IPS-20b (cell line): ENCODE measurements at regions not wholly inside any gene's neighbourhood (a gene's known extent, or its start where the extent isn't known, plus 50 kb on each side); places are given as distances from the start of the nearest gene placed in this dataset.

Experiments used
- H3K27ac ChIP-seq: one replicate; pipeline ENCODE4 v1.5.1; 2013; ENCODE audit warnings: low read length
- H3K27me3 ChIP-seq: 2 replicates; pipeline ENCODE4 v1.6.1; 2013; ENCODE audit warnings: mild to moderate bottlenecking, low read length, inconsistent platforms; ENCODE audit not compliant: insufficient read depth
- H3K36me3 ChIP-seq: 2 replicates; pipeline ENCODE4 v1.6.1; 2013; ENCODE audit warnings: low read depth, mild to moderate bottlenecking, inconsistent platforms, low read length, moderate library complexity; ENCODE audit not compliant: insufficient read depth
- H3K4me1 ChIP-seq: 2 replicates; pipeline ENCODE4 v1.6.1; 2013; ENCODE audit warnings: mild to moderate bottlenecking, control low read depth, inconsistent platforms, low read length, moderate library complexity; ENCODE audit not compliant: insufficient read depth
- H3K4me3 ChIP-seq: 2 replicates; pipeline ENCODE4 v1.5.1; 2013; ENCODE audit warnings: mild to moderate bottlenecking, low read length, inconsistent platforms
- H3K9ac ChIP-seq: 2 replicates; pipeline ENCODE4 v1.6.1; 2013; ENCODE audit warnings: low read depth, mild to moderate bottlenecking, inconsistent platforms, low read length, moderate library complexity
- H3K9me3 ChIP-seq: 2 replicates; pipeline ENCODE4 v1.6.1; 2013; ENCODE audit warnings: mild to moderate bottlenecking, low read depth, low read length, inconsistent platforms; ENCODE audit not compliant: insufficient read depth

DNA sequence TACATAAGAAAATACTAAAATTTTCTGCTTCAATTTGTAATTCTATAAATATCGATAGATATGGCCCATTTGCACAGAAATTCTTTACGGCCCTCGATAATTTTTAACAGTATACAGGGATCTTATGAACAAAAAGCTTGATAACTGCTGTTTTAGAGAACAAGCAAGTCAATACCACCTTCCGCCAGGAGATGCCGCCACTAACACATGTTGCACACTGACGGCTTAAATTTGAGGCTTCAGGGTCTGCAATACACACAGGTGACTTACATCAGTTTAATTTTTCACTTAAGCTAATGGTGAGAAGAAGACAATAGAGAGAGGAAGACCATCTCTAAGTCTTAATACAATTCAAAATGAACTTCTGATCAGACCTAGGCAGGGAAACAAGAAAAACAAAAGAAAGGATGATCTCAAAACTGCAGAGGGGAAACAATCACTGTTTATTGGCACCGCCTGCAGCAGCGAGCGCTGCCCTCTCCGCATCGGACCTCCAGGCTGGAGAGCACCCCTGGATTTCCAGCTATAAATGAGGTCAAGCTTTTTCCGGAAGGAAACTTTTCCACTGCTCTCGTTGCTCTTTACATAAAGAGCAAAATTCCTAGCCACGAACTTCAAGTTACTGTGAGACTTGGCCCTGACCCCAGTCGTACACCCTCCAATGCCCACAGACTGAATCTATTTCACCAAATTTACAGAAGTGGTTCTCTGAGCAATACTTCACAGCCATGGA is 53.9 kb downstream of the OTOR start:
- no peaks in the 10 kb centered on the region for H3K36me3 ChIP-seq
- H3K9me3 ChIP-seq, result no peaks in the 10 kb centered on the region
- no peak overlapping the region for H3K9ac ChIP-seq
- no peaks in the 10 kb centered on the region for H3K27me3 ChIP-seq
- H3K4me1 ChIP-seq, result no peaks in the 10 kb centered on the region
- no peak overlapping the region for H3K27ac ChIP-seq
- no peak overlapping the region for H3K4me3 ChIP-seq

DNA sequence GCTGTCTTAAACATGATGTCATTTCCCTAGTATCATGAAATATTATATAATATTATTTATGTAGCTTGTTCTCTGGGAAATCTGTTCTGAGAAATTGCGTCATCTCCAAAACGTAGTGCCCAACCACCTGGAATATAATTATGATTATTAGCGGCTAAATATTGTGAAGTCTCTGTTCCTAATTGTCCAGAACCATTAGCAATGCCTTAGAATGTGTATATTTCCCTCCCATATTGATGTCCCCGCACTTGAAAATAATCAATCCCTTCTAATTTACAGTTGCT is 54.4 kb downstream of the OTOR start:
- no peaks in the 10 kb centered on the region for H3K36me3 ChIP-seq
- no peaks in the 10 kb centered on the region; the same call in 1 of the 2 replicates for H3K9me3 ChIP-seq
- H3K9ac ChIP-seq, result no peak overlapping the region
- H3K27me3 ChIP-seq, result no peaks in the 10 kb centered on the region
- no peak overlapping the region for H3K27ac ChIP-seq
- no peak overlapping the region for H3K4me3 ChIP-seq
- no peaks in the 10 kb centered on the region for H3K4me1 ChIP-seq

DNA sequence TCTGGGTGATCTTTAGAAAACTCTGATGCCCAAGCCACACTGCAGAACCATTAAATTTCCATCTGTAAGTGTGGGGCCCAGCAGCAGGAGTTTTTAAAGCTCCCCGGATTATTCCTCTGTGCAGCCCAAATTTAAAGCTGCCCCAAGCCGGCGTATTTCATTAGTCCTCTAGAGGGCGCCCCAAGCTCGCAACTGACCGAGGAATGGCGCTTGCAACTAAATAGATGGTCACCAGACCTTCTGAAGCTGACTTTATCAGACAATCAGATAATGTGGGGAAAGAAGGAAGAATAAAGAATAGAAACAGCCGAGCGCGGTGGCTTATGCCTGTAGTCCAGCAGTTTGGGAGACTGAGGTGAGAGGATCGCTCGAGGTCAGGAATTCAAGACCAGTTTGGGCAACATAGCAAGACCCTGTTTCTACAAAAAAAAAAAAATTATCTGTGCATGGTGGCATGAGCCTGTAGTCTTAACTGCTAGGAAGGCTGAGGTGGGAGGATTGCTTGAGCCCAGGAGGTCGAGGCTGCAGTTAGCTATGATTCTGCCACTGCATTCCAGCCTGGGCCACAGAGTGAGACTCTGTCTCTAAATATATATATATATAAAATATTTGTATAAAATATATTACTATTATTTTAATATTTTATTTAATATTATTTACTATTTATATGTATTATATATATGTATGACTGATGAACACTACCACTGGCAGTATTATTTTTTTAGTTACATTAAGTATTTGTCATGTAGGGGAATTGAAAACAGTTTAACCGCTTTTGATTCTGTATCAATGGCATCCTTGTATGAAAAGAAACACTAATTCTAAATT is 56.0 kb downstream of the OTOR start:
- Histone ChIP-seq H3K36me3 (no peaks in the 10 kb centered on the region), H3K4me1 (no peaks in the 10 kb centered on the region), H3K27ac (no peak overlapping the region), H3K9me3 (no peaks in the 10 kb centered on the region; the same call in 1 of the 2 replicates), H3K27me3 (no peaks in the 10 kb centered on the region), H3K9ac (no peak overlapping the region), H3K4me3 (no peak overlapping the region)

DNA sequence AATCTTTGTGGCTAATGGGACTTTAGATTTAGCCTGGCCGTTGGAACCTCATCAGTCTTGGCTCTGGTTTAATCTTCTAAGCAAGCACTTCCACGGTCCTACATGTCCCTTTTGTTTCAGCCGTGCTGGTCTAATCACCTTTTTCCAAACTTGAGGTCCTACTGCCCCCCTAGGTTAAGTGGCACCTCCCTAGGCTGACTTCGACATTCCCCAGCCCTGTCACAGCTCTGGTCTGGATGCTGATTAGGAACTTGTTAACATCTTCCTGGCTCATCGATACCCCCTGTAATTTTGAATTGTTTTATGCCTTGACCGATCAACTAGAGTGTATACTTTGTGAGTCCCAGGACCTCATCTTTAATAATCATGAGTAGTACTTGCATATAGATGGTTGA is 56.6 kb downstream of the OTOR start:
- no peaks in the 10 kb centered on the region; the same call in 1 of the 2 replicates for H3K9me3 ChIP-seq

DNA sequence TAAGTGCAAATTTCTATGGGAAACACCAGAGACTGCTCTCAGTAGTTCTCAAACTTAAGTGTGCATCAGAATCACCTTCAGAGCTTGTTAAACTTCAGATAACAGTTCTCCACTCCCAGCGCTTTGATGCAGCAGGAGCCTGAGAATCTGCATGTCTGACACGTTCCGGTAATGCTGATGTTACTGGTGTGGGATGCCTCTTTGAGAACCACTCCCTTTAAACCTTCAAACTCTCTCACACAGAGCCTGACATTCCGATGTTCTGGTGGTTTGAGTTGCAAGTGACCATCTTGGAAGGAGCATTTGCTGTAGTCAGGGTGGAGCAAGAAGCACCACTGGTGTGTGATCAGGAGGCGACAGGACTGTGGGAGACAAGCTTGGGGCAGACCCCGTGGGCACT is 57.9 kb downstream of the OTOR start:
- Histone ChIP-seq H3K4me3 (no peak overlapping the region), H3K4me1 (no peaks in the 10 kb centered on the region), H3K9me3 (no peaks in the 10 kb centered on the region; the same call in 1 of the 2 replicates), H3K27ac (no peak overlapping the region), H3K9ac (no peak overlapping the region), H3K36me3 (no peaks in the 10 kb centered on the region), H3K27me3 (no peaks in the 10 kb centered on the region)

More for the DNA sequence above, 56.6 kb downstream of the OTOR start:
- Histone ChIP-seq H3K27me3 (no peaks in the 10 kb centered on the region), H3K36me3 (no peaks in the 10 kb centered on the region), H3K27ac (no peak overlapping the region), H3K9ac (no peak overlapping the region), H3K4me1 (no peaks in the 10 kb centered on the region), H3K4me3 (no peak overlapping the region)

DNA sequence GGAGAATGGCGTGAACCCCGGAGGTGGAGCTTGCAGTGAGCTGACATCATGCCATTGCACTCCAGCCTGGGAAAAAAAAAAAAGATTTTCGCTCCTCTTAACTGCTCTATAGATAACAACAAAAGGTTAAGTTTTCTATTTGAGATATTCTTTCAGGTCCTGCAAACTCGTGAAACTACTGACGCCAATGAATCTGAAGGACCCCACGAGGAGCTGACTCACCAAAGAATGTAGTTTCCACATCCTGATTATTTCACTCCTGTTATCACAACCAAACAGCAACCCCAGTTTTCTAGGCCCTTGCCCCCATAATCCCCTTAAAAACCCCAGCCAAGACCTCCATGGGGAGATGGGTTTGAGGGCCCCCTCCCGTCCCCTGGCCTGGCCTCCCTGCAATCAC is 58.7 kb downstream of the OTOR start:
- no peaks in the 10 kb centered on the region for H3K4me1 ChIP-seq
- H3K36me3 ChIP-seq, result no peaks in the 10 kb centered on the region
- H3K9ac ChIP-seq, result no peak overlapping the region
- H3K27me3 ChIP-seq, result no peaks in the 10 kb centered on the region
- no peak overlapping the region for H3K4me3 ChIP-seq
- H3K9me3 ChIP-seq, result no peaks in the 10 kb centered on the region; the same call in 1 of the 2 replicates
- no peak overlapping the region for H3K27ac ChIP-seq

DNA sequence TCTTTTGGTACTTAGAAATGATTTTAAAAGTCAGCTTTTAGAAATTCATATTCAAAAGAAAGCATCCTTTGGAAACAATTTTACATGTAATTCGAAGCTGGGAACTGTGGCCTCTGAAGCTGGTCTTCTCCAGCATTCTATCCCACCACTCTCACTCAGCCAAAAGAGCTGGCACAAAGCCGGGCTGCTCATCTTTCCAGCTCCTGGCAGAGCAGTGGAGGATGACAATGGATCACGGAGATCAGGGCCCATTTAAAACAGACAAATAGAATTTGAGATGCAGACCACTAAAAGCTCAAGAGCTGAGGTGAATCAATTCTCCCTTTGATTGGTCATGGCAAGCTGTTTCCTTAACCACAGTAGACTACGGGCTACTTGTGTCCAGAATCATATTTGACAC is 60.6 kb downstream of the OTOR start:
- Histone ChIP-seq H3K27me3 (no peaks in the 10 kb centered on the region), H3K4me3 (no peak overlapping the region), H3K36me3 (no peaks in the 10 kb centered on the region), H3K4me1 (no peaks in the 10 kb centered on the region), H3K9me3 (no peaks in the 10 kb centered on the region; the same call in 1 of the 2 replicates), H3K27ac (no peak overlapping the region), H3K9ac (no peak overlapping the region)

DNA sequence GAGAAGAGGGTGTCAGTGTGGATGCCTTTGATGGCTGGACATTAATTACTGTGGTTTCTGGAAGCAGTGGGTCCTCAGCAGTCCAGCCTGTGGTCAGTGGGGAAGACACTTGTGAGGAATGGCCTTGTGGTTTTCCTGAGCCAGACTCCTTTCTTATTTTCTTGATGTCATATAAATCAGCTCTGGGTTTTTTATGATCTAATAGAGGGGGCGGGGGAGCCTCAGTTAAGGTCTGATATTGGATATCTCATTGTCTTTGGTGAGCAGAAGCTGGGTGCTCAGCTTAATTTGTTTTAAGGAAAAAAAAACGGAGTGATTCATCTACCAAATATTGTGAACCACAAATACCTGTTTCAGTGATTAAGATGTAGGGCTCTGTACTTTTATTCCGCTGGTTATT is 62.1 kb downstream of the OTOR start:
- no peak overlapping the region for H3K9ac ChIP-seq
- H3K27ac ChIP-seq, result no peak overlapping the region
- H3K27me3 ChIP-seq, result no peaks in the 10 kb centered on the region
- no peaks in the 10 kb centered on the region for H3K36me3 ChIP-seq
- no peaks in the 10 kb centered on the region for H3K4me1 ChIP-seq
- no peak overlapping the region for H3K4me3 ChIP-seq
- H3K9me3 ChIP-seq, result no peaks in the 10 kb centered on the region; the same call in 1 of the 2 replicates

DNA sequence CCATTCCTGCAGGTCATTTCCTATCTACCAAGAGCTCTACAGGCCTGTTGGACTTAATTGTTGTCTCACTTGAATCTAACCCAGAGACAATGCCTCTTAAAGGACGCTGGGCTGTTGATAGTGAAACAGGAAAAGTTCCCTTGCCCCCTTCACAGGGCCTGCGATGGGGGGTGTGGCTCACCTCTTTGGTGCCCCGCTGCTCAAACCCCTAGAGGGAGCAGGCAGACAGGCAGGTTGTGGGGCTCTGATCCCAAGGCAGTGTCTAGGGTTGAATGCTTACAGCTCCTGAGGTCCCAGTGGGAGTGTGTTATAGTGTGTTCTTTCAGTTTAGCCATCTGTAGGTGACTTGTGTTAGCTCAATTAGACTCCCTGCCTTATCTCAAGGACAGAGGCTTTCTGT is 68.0 kb downstream of the OTOR start:
- Histone ChIP-seq H3K9me3 (no peaks in the 10 kb centered on the region), H3K27me3 (no peaks in the 10 kb centered on the region), H3K9ac (no peak overlapping the region), H3K4me1 (no peaks in the 10 kb centered on the region; the same call in 1 of the 2 replicates), H3K27ac (no peak overlapping the region), H3K36me3 (no peaks in the 10 kb centered on the region), H3K4me3 (no peak overlapping the region)

DNA sequence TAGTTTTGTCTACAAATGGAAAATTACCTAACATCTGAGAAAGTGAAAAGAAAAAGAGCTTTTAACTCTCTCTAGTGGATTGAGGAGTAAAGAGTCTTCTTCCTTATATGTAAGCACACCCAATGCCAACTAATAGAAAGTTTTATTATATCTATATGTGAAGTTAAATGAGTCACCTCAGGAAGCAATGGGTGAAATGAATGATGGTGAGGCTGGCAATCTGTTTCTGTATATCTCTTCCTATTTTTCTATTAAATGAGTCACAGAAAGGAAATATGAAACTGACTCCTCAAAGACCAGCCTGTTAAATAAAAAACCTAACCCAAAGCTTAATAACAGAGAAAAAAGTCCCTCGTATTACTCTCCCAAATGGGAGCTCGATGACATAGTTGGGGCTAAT is 71.3 kb downstream of the OTOR start:
- H3K27ac ChIP-seq, result no peak overlapping the region
- no peaks in the 10 kb centered on the region for H3K36me3 ChIP-seq
- no peak overlapping the region for H3K4me3 ChIP-seq

DNA sequence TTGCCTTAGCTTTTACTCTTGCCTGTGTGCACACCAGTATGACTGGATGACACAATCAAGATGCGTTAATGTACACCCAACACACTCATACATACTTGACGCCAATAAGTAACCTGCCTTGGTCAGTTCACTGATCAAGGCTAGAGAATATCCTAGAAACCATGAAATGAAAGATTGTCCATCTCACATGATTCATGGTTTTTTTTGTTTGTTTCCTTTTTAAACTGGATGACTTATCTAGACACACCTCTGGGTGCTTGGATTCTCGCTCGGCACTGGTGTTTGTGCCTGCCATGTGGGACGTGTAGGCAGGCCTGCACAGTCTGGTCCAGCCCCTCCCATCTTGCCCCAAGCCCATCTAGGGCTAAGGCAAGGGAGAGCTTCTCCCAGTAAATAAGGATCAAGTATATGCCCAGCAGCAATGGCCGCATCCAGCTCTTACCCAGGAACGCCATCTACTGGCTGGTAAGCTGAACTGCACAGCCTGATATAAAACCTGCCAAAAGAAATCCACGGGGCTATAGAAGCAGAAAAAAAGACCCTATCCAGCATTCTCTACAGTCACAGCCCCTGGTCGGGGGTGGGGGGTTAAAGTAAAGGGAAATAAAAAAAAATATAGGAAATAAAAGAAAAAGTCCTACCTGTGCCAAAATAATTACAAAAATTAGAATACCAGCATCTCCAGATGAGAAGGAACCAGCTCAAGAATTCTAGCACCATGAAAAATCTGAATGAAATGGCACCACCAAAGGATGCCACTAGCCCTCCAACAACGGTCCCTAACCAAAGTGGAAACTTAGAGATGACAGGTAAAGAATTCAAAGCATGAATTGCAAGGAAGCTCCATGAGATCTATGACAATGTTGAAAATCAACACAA is 73.3 kb downstream of the OTOR start:
- H3K27me3 ChIP-seq, result no peaks in the 10 kb centered on the region
- H3K36me3 ChIP-seq, result no peaks in the 10 kb centered on the region
- H3K4me3 ChIP-seq, result no peak overlapping the region
- no peaks in the 10 kb centered on the region for H3K4me1 ChIP-seq
- H3K27ac ChIP-seq, result no peak overlapping the region
- no peak overlapping the region for H3K9ac ChIP-seq
- H3K9me3 ChIP-seq, result peaks cover 5% of the 10 kb centered on the region; the same call in 1 of the 2 replicates

More for the DNA sequence above, 71.3 kb downstream of the OTOR start:
- Histone ChIP-seq H3K4me1 (no peaks in the 10 kb centered on the region; the same call in 1 of the 2 replicates), H3K27me3 (no peaks in the 10 kb centered on the region), H3K9ac (no peak overlapping the region), H3K9me3 (no peaks in the 10 kb centered on the region)
